ENCODE measurements at regions not wholly inside any gene's neighbourhood (a gene's known extent, or its start where the extent isn't known, plus 50 kb on each side); places are given as distances from the start of the nearest gene placed in this dataset. TPM values are rescaled to one million over a fixed set of nuclear protein-coding genes. Genes with fewer than 3 reads are reported as not detected.

Small RNA genes in the stretch of these regions (small RNA-seq; reads per million reads assigned to genes)
- gene RNU6-505P (ENCODE audit: insufficient read depth) = not detected

All from mesendoderm (in vitro differentiated cells).